ENCODE measurements at regions not wholly inside any gene's neighbourhood (a gene's known extent, or its start where the extent isn't known, plus 50 kb on each side); places are given as distances from the start of the nearest gene placed in this dataset.

DNA sequence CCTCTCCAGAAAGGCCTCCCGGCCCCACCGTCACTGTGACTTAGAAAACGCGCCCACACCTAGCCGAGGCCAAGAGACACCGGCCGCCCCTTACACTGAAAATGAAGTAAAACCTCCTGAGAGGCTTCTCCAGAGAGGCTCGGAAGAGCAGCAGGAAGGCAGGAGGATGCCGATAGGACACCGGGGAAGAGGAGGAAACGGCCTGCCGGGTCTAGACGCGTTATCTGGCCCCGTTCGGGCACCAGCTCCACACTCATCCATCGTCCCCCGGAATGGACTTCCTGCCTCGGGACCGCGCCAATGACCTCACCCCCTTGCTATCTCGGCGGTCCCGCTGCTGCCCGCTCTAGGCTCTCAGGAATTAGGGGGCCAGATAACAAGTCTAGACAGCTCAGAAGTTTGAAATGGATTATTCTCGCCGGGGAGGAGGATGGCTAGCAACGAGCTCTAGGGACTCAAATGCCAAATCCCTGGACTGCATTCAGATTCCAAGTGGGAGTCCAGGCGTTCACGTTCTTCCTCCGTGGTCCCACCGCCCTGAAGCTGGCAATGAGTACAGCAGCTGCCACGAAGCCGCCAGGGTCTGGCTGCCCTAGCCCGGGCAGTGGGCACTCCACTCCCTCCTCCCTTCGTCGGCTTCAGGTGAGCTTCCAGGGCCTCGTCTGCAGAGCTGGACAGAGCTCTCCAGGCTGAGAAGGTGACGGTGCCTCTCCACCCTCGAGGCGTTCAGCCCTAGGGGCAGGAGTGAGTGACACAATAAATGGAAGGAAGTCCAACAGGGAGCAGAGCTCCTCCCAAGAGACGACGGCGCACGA, 350.9 kb downstream of the FOXL1 start:
- Histone ChIP-seq H3K27me3 (ENCODE audit: control insufficient read depth in 1 of 2, insufficient read depth in 1 of 2, low read length in 2 of 2) (peaks cover 0 to 36% of the 10 kb centered on the region in 2 experiments), H4K91ac (ENCODE audit: low read length) (peak overlapping the region; percentile 67), H2BK5ac (ENCODE audit: low read depth, low read length, poor library complexity, severe bottlenecking) (peak overlapping the region; percentile 40), H3K18ac (ENCODE audit: low read depth in 1 of 2, low read length in 2 of 2) (peak overlapping the region; percentile 23 to 34), H2BK15ac (ENCODE audit: low read depth, poor library complexity, severe bottlenecking) (peak overlapping the region; percentile 88), H4K8ac (ENCODE audit: low read length) (no peak overlapping the region), H3K4me1 (ENCODE audit: control insufficient read depth, insufficient read depth, low read depth, low read length) (peaks cover 43% of the 10 kb centered on the region), H3K4me3 (ENCODE audit: insufficient read depth in 1 of 2, low read depth in 1 of 2, low read length in 2 of 2) (peak overlapping the region in 1 of 2 experiments; percentile 19), H3K79me1 (replicated peaks; ENCODE audit: low read length, poor library complexity, severe bottlenecking) (no peaks in the 10 kb centered on the region), H3K4me2 (ENCODE audit: low read length, poor library complexity, severe bottlenecking) (no peak overlapping the region), H2BK12ac (ENCODE audit: low read length in 2 of 2) (peak overlapping the region in 1 of 2 experiments; percentile 42), H3K9ac (ENCODE audit: low read length) (no peak overlapping the region), H3K36me3 (ENCODE audit: control insufficient read depth in 1 of 2, insufficient read depth in 2 of 2, low read depth in 1 of 2, low read length in 2 of 2) (no peaks in the 10 kb centered on the region), H2BK120ac (ENCODE audit: low read depth, low read length) (no peak overlapping the region), H3K27ac (ENCODE audit: low read length, poor library complexity, severe bottlenecking) (peak overlapping the region; percentile 70), H3K23ac (ENCODE audit: low read length in 2 of 2) (no peak overlapping the region), H3K4ac (ENCODE audit: low read depth in 1 of 2, low read length in 2 of 2) (no peak overlapping the region), H2AFZ (ENCODE audit: low read depth, low read length) (no peak overlapping the region), H3K9me3 (ENCODE audit: control insufficient read depth, low read length) (no peaks in the 10 kb centered on the region), H3K14ac (ENCODE audit: low read length in 2 of 2) (no peak overlapping the region), H2AK5ac (ENCODE audit: low read length, severe bottlenecking) (peak overlapping the region; percentile 72)
- WGBS: 56% methylated on average over 39 of the region's 45 CpGs
- peak; percentile 86 for DNase-seq

DNA sequence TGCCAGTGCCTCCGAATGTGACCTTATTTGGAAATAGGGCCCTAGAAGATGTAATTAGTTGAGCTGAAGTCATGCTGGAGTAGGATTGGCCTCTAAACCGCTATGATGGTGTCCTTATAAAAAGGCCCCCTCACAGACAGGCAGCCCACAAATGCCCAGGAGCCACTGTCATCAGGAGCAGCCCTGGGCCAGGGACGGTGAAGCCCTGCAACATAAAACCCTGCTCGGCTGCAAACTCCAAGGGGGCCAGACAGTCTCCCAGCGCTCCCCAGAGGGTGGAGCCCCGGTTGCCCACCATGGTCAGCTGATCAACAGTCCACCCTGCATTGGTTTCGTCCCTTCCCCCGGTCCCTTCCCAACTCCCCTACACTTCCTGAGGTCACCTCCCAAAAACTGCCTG, 351.7 kb downstream of the FOXL1 start:
- peak overlapping the region in 1 of 2 experiments; percentile 13 for H2BK12ac ChIP-seq (ENCODE audit: low read length in 2 of 2)
- no peaks in the 10 kb centered on the region for H3K9me3 ChIP-seq (ENCODE audit: control insufficient read depth, low read length)
- H3K4me1 ChIP-seq (ENCODE audit: control insufficient read depth, insufficient read depth, low read depth, low read length): peaks cover 37% of the 10 kb centered on the region
- peaks cover 0 to 39% of the 10 kb centered on the region in 2 experiments for H3K27me3 ChIP-seq (ENCODE audit: control insufficient read depth in 1 of 2, insufficient read depth in 1 of 2, low read length in 2 of 2)
- H3K14ac ChIP-seq (ENCODE audit: low read length in 2 of 2): no peak overlapping the region
- no peak overlapping the region for H2BK120ac ChIP-seq (ENCODE audit: low read depth, low read length)
- no peak overlapping the region for H3K4me3 ChIP-seq (ENCODE audit: insufficient read depth in 1 of 2, low read depth in 1 of 2, low read length in 2 of 2)
- H2BK15ac ChIP-seq (ENCODE audit: low read depth, poor library complexity, severe bottlenecking): no peak overlapping the region
- H3K23ac ChIP-seq (ENCODE audit: low read length in 2 of 2): no peak overlapping the region
- 91% methylated on average over 8 of the region's 8 CpGs for WGBS
- H3K18ac ChIP-seq (ENCODE audit: low read depth in 1 of 2, low read length in 2 of 2): peak overlapping the region in 1 of 2 experiments; percentile 35
- no peak overlapping the region for H4K8ac ChIP-seq (ENCODE audit: low read length)
- no peak for DNase-seq
- H2AK5ac ChIP-seq (ENCODE audit: low read length, severe bottlenecking): peak overlapping the region; percentile 42
- H3K4me2 ChIP-seq (ENCODE audit: low read length, poor library complexity, severe bottlenecking): no peak overlapping the region
- H3K4ac ChIP-seq (ENCODE audit: low read depth in 1 of 2, low read length in 2 of 2): no peak overlapping the region
- H2BK5ac ChIP-seq (ENCODE audit: low read depth, low read length, poor library complexity, severe bottlenecking): no peak overlapping the region
- peak overlapping the region; percentile 70 for H3K27ac ChIP-seq (ENCODE audit: low read length, poor library complexity, severe bottlenecking)
- no peaks in the 10 kb centered on the region for H3K36me3 ChIP-seq (ENCODE audit: control insufficient read depth in 1 of 2, insufficient read depth in 2 of 2, low read depth in 1 of 2, low read length in 2 of 2)
- H4K91ac ChIP-seq (ENCODE audit: low read length): no peak overlapping the region
- H3K79me1 ChIP-seq (replicated peaks; ENCODE audit: low read length, poor library complexity, severe bottlenecking): no peaks in the 10 kb centered on the region
- no peak overlapping the region for H3K9ac ChIP-seq (ENCODE audit: low read length)
- H2AFZ ChIP-seq (ENCODE audit: low read depth, low read length): no peak overlapping the region

DNA sequence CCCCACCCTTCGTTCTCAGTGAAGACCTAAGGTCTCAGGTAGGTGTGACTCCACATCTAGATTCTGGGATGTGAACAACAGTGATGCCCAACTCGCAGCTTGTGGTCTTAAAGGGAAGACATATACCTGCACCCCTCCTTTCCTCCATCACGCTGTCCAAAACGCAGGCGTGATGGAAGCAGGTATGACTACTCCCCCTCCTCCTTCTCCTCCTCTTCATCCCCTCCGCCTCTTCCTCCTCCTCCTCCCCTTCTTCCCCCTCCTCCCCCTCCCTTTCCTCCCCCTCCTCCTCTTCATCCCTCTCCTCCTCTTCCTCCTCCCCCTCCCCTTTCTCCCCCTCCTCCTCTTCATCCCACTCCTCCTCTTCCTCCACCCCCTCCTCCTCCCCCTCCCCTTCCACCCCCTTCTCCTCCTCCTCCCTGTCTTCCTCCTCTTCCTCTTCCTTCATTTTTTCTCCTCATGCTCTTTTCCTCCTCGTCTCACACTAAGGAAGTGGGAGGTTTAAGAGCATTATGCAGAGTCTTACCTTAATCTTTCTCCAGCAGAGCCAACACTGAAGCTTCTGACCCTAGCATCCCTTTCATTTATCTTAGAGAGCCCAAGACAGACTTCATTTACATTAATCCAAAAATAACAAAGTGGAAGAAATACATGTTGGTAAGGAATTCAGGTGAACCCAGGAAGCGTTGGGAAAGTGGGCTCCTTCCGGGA, 352.5 kb downstream of the FOXL1 start:
- Histone ChIP-seq H2BK15ac (ENCODE audit: low read depth, poor library complexity, severe bottlenecking) (no peak overlapping the region), H2BK120ac (ENCODE audit: low read depth, low read length) (no peak overlapping the region), H3K27ac (ENCODE audit: low read length, poor library complexity, severe bottlenecking) (no peak overlapping the region), H3K14ac (ENCODE audit: low read length in 2 of 2) (no peak overlapping the region), H4K8ac (ENCODE audit: low read length) (no peak overlapping the region), H3K4me2 (ENCODE audit: low read length, poor library complexity, severe bottlenecking) (no peak overlapping the region), H3K27me3 (ENCODE audit: control insufficient read depth in 1 of 2, insufficient read depth in 1 of 2, low read length in 2 of 2) (peaks cover 0 to 46% of the 10 kb centered on the region in 2 experiments), H3K36me3 (ENCODE audit: control insufficient read depth in 1 of 2, insufficient read depth in 2 of 2, low read depth in 1 of 2, low read length in 2 of 2) (no peaks in the 10 kb centered on the region), H2AFZ (ENCODE audit: low read depth, low read length) (no peak overlapping the region), H3K4ac (ENCODE audit: low read depth in 1 of 2, low read length in 2 of 2) (no peak overlapping the region), H3K4me1 (ENCODE audit: control insufficient read depth, insufficient read depth, low read depth, low read length) (peaks cover 30% of the 10 kb centered on the region), H3K79me1 (replicated peaks; ENCODE audit: low read length, poor library complexity, severe bottlenecking) (no peaks in the 10 kb centered on the region), H3K9ac (ENCODE audit: low read length) (peak overlapping the region; percentile 60), H3K18ac (ENCODE audit: low read depth in 1 of 2, low read length in 2 of 2) (no peak overlapping the region), H2AK5ac (ENCODE audit: low read length, severe bottlenecking) (no peak overlapping the region), H3K23ac (ENCODE audit: low read length in 2 of 2) (no peak overlapping the region), H3K4me3 (ENCODE audit: insufficient read depth in 1 of 2, low read depth in 1 of 2, low read length in 2 of 2) (peak overlapping the region in 1 of 2 experiments; percentile 68), H3K9me3 (ENCODE audit: control insufficient read depth, low read length) (no peaks in the 10 kb centered on the region), H2BK12ac (ENCODE audit: low read length in 2 of 2) (no peak overlapping the region), H2BK5ac (ENCODE audit: low read depth, low read length, poor library complexity, severe bottlenecking) (no peak overlapping the region), H4K91ac (ENCODE audit: low read length) (no peak overlapping the region)
- no peak for DNase-seq
- 80% methylated on average over 9 of the region's 9 CpGs for WGBS

DNA sequence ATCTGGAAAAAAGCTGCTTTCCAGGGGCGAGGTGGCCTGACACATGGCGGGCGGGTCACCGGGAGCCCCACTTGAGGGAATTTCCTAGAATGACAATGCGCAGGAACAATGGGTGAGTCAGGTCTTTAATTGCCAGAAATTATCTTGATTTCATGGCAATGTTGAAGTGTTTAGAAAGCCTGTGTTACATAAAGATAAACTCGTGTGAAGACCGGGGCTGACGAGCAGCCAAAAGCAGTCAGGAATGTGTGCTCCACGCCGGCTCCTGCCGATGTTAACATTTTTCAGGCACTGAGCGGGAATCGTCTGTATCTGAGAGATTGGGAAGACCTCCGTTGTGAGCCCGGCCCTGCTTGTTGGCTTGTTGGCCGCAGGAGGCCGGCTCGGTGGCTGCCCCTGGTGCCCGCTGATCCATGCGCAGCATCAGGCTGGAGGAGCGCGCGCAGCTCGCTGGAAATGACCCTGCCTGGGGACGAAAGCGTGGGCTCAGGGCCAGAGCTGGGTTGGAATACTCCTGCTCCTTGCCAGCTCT, 353.1 kb downstream of the FOXL1 start:
- Histone ChIP-seq H3K27me3 (ENCODE audit: control insufficient read depth in 1 of 2, insufficient read depth in 1 of 2, low read length in 2 of 2) (peaks cover 0 to 53% of the 10 kb centered on the region in 2 experiments), H2BK120ac (ENCODE audit: low read depth, low read length) (no peak overlapping the region), H2AK5ac (ENCODE audit: low read length, severe bottlenecking) (no peak overlapping the region), H3K79me1 (replicated peaks; ENCODE audit: low read length, poor library complexity, severe bottlenecking) (no peaks in the 10 kb centered on the region), H3K27ac (ENCODE audit: low read length, poor library complexity, severe bottlenecking) (no peak overlapping the region), H3K9me3 (ENCODE audit: control insufficient read depth, low read length) (no peaks in the 10 kb centered on the region), H2BK5ac (ENCODE audit: low read depth, low read length, poor library complexity, severe bottlenecking) (no peak overlapping the region), H2BK12ac (ENCODE audit: low read length in 2 of 2) (no peak overlapping the region), H3K9ac (ENCODE audit: low read length) (peak overlapping the region; percentile 60), H2AFZ (ENCODE audit: low read depth, low read length) (no peak overlapping the region), H3K18ac (ENCODE audit: low read depth in 1 of 2, low read length in 2 of 2) (peak overlapping the region in 1 of 2 experiments; percentile 37), H4K91ac (ENCODE audit: low read length) (peak overlapping the region; percentile 70), H3K36me3 (ENCODE audit: control insufficient read depth in 1 of 2, insufficient read depth in 2 of 2, low read depth in 1 of 2, low read length in 2 of 2) (no peaks in the 10 kb centered on the region), H3K4ac (ENCODE audit: low read depth in 1 of 2, low read length in 2 of 2) (no peak overlapping the region), H3K4me3 (ENCODE audit: insufficient read depth in 1 of 2, low read depth in 1 of 2, low read length in 2 of 2) (peak overlapping the region in 1 of 2 experiments; percentile 68), H4K8ac (ENCODE audit: low read length) (no peak overlapping the region), H3K4me2 (ENCODE audit: low read length, poor library complexity, severe bottlenecking) (no peak overlapping the region), H3K23ac (ENCODE audit: low read length in 2 of 2) (no peak overlapping the region), H2BK15ac (ENCODE audit: low read depth, poor library complexity, severe bottlenecking) (no peak overlapping the region), H3K14ac (ENCODE audit: low read length in 2 of 2) (no peak overlapping the region), H3K4me1 (ENCODE audit: control insufficient read depth, insufficient read depth, low read depth, low read length) (peaks cover 24% of the 10 kb centered on the region)
- DNase-seq: peak; percentile 79
- whole genome bisulfite sequencing: 55% methylated on average over 26 of the region's 26 CpGs

Data from mesenchymal stem cell (in vitro differentiated cells and primary cell).